A549 (cell line): ENCODE measurements at regions not wholly inside any gene's neighbourhood (a gene's known extent, or its start where the extent isn't known, plus 50 kb on each side); places are given as distances from the start of the nearest gene placed in this dataset.

ENCODE experiments used
- ATAC-seq, 2 experiments: fragments of 200-7000 bp in 1 of 2; fragments of >200 bp in 1 of 2; cut with Nextera tagmentation in 1 of 2; cut with Tn5 transposase in 1 of 2; 3 replicates each; pipeline versions ENCODE4 v1.8.0 to v1.9.1; 2018 to 2020; ENCODE audit warnings: mild to moderate bottlenecking in 1 of 2, moderate library complexity in 1 of 2
- CTCF ChIA-PET: fragments of 300-600 bp; sonication (Branson Sonifier 250); formaldehyde crosslinking; extraction: SDS; loops from one replicate; lab custom pipeline; 2021; ENCODE audit warnings: antibody characterized with exemption, inconsistent platforms; lab: Yijun Ruan, JAX
- POLR2A ChIA-PET: fragments of 350-600 bp; formaldehyde crosslinking; extraction: SDS; loops from one replicate; lab custom pipeline; 2021; ENCODE audit warnings: antibody characterized with exemption, inconsistent platforms; lab: Yijun Ruan, JAX
- DNase-seq, 2 experiments: peaks; one replicate each; pipeline versions ENCODE4 v3.0.0 to v3.0.0-alpha.2; 2011 to 2016; ENCODE audit warnings: low read depth in 1 of 2, low spot score in 1 of 2
- FAIRE-seq: peaks from 2 replicates; lab custom pipeline; 2011; peaks lifted over from hg19 to GRCh38; lab: Jason Lieb, UNC
- H3K27ac ChIP-seq, 2 experiments: fragments of >200 bp; sonication (Bioruptor Twin); formaldehyde crosslinking; 3 replicates each; pipeline ENCODE4 v1.5.1; 2016 to 2017
- H3K4me1 ChIP-seq: fragments of >200 bp; sonication (Bioruptor Twin); formaldehyde crosslinking; 3 replicates; pipeline ENCODE4 v1.6.1; 2016
- H3K4me2 ChIP-seq: fragments of >200 bp; sonication (Bioruptor Twin); formaldehyde crosslinking; 3 replicates; pipeline ENCODE4 v1.6.1; 2016
- H3K4me3 ChIP-seq: fragments of >200 bp; sonication (Bioruptor Twin); formaldehyde crosslinking; 3 replicates; pipeline ENCODE4 v1.5.1; 2016
- H3K9me3 ChIP-seq: fragments of >200 bp; sonication (Bioruptor Twin); formaldehyde crosslinking; 3 replicates; pipeline ENCODE4 v1.6.1; 2016
- CBX2 ChIP-seq: fragments of 200-600 bp; sonication (generic); IDR thresholded peaks from 2 replicates; pipeline ENCODE4 v1.6.1; 2016; ENCODE audit warnings: low read depth, mild to moderate bottlenecking, borderline replicate concordance
- CBX8 ChIP-seq: fragments of 200-600 bp; sonication (generic); IDR thresholded peaks from 2 replicates; pipeline ENCODE4 v1.6.1; 2016
- CEBPB ChIP-seq, 2 experiments: fragments of >200 bp in 1 of 2; sonication (Bioruptor Twin) in 1 of 2; formaldehyde crosslinking in 1 of 2; IDR thresholded peaks; 2 replicates each; pipeline ENCODE4 v1.6.1; 2012 to 2016
- EHMT2 ChIP-seq: fragments of 200-600 bp; sonication (generic); IDR thresholded peaks from 2 replicates; pipeline ENCODE4 v1.6.1; 2016; ENCODE audit warnings: antibody characterized with exemption, low read depth, mild to moderate bottlenecking, moderate library complexity
- FOSB ChIP-seq: fragments of 250-450 bp; sonication (Bioruptor Pico); IDR thresholded peaks from 2 replicates; pipeline ENCODE4 v1.5.0; 2020; ENCODE audit warnings: mild to moderate bottlenecking, moderate library complexity
- HEYL ChIP-seq: fragments of 250-450 bp; sonication (Bioruptor Pico); IDR thresholded peaks from 2 replicates; pipeline ENCODE4 v1.8.0; 2021; ENCODE audit warnings: mild to moderate bottlenecking, moderate library complexity
- HOXA7 ChIP-seq: fragments of 250-450 bp; sonication (Bioruptor Pico); IDR thresholded peaks from 2 replicates; pipeline ENCODE4 v1.5.0; 2020; ENCODE audit warnings: mild to moderate bottlenecking, moderate library complexity
- HOXB13 ChIP-seq: fragments of 250-450 bp; sonication (Bioruptor Pico); IDR thresholded peaks from 2 replicates; pipeline ENCODE4 v1.5.0; 2020; ENCODE audit warnings: low read depth, mild to moderate bottlenecking, moderate library complexity
- KDM1A ChIP-seq: fragments of 200-600 bp; sonication (generic); IDR thresholded peaks from 2 replicates; pipeline ENCODE4 v1.6.1; 2016; ENCODE audit warnings: low read depth, mild to moderate bottlenecking
- MAFK ChIP-seq: fragments of 450-650 bp; IDR thresholded peaks from 2 replicates; pipeline ENCODE4 v1.6.1; 2014; ENCODE audit not compliant: partially characterized antibody
- MAZ ChIP-seq: fragments of 150-350 bp; IDR thresholded peaks from 2 replicates; pipeline ENCODE4 v1.6.1; 2014; ENCODE audit warnings: antibody characterized with exemption, low read depth, low read length, borderline replicate concordance
- MYC ChIP-seq: IDR thresholded peaks from 2 replicates; pipeline ENCODE4 v1.6.1; 2012; ENCODE audit warnings: mild to moderate bottlenecking, inconsistent platforms, low read length, improper control_type of control experiment, borderline replicate concordance
- NFE2L2 ChIP-seq: fragments of 150-350 bp; conservative IDR thresholded peaks from 2 replicates; pipeline ENCODE4 v1.6.1; 2014; ENCODE audit warnings: low read length
- NR3C1 ChIP-seq: fragments of >200 bp; sonication (Bioruptor Twin); formaldehyde crosslinking; IDR thresholded peaks from 3 replicates; pipeline ENCODE4 v1.6.1; 2017
- PBX3 ChIP-seq: IDR thresholded peaks from 2 replicates; pipeline ENCODE4 v1.6.1; 2012
- POLR2AphosphoS2 ChIP-seq: conservative IDR thresholded peaks from 2 replicates; pipeline ENCODE4 v1.6.1; 2012; ENCODE audit warnings: low read length, improper control_type of control experiment, inconsistent platforms
- RARB ChIP-seq: fragments of 250-450 bp; sonication (Bioruptor Pico); IDR thresholded peaks from 2 replicates; pipeline ENCODE4 v1.8.0; 2021; ENCODE audit warnings: mild to moderate bottlenecking, moderate library complexity
- RCOR1 ChIP-seq: fragments of 150-350 bp; IDR thresholded peaks from 2 replicates; pipeline ENCODE4 v1.6.1; 2014; ENCODE audit warnings: antibody characterized with exemption, low read length, low read depth
- RNF2 ChIP-seq: fragments of 200-600 bp; sonication (generic); IDR thresholded peaks from 2 replicates; pipeline ENCODE4 v1.6.1; 2016; ENCODE audit warnings: low read depth, mild to moderate bottlenecking, antibody characterized with exemption, moderate library complexity, borderline replicate concordance
- SREBF2 ChIP-seq: fragments of 450-650 bp; IDR thresholded peaks from 2 replicates; pipeline ENCODE4 v1.6.1; 2014; ENCODE audit warnings: mild to moderate bottlenecking, moderate library complexity
- USF2 ChIP-seq: fragments of 450-650 bp; IDR thresholded peaks from 2 replicates; pipeline ENCODE4 v1.6.1; 2014; ENCODE audit warnings: antibody characterized with exemption
- WGBS: methylation state at CpG from one replicate; pipeline ENCODE4 v1.1.6; 2017; ENCODE audit errors: missing lambda C conversion rate; 5-methylcytosine and 5-hydroxymethylcytosine counted together

- CTCF ChIA-PET: no interaction called here
- no peaks in the 10 kb centered on the region for H3K4me1 ChIP-seq
- no peak for TF ChIP-seq MYC
- no peak for TF ChIP-seq HOXA7 (CRISPR knock-in tag)
- no peak for TF ChIP-seq POLR2AphosphoS2
- TF ChIP-seq SREBF2: no peak
- no peak for TF ChIP-seq FOSB
- TF ChIP-seq CBX2: no peak
- no peak for TF ChIP-seq CEBPB (IDR thresholded peaks at IDR 0.05)
- no peak for TF ChIP-seq HEYL
- no peak for TF ChIP-seq HOXB13 (CRISPR knock-in tag)
- no peak for TF ChIP-seq PBX3
- no peak for TF ChIP-seq KDM1A
- TF ChIP-seq CBX8: no peak
- no peak for TF ChIP-seq RCOR1
- TF ChIP-seq MAZ: no peak
- TF ChIP-seq NFE2L2: no peak
- no peak for TF ChIP-seq RARB
- no peak for TF ChIP-seq RNF2
- TF ChIP-seq NR3C1: no peak
- TF ChIP-seq, all 56 proteins: peak for 0
- H3K9me3 ChIP-seq: peaks cover 1% of the 10 kb centered on the region; the same call in 2 of the 3 replicates
- no peak overlapping the region for H3K4me2 ChIP-seq
- H3K27ac ChIP-seq: no peak overlapping the region
- ATAC-seq: no peak
- 82% methylated on average over 3 of the region's 3 CpGs for WGBS
- no peak for FAIRE-seq
- POLR2A ChIA-PET: no interaction called here
- H3K4me3 ChIP-seq: no peak overlapping the region
- no peak for DNase-seq
Observed at GRCh38 chr1:232404227-232404626, 225.7 kb downstream of the SIPA1L2 start.

GRCh38 chr1:232403017-232403714 lies 226.8 kb downstream of the SIPA1L2 start:
- no peak for TF ChIP-seq EHMT2
- TF ChIP-seq NR3C1: no peak
- TF ChIP-seq FOSB: no peak
- Histone ChIP-seq H3K4me3 (no peak overlapping the region), H3K4me1 (no peaks in the 10 kb centered on the region), H3K27ac (no peak overlapping the region), H3K4me2 (no peak overlapping the region), H3K9me3 (no peaks in the 10 kb centered on the region)
- DNase-seq: no peak
- POLR2A ChIA-PET: no interaction called here
- ATAC-seq: no peak
- CTCF ChIA-PET: no interaction called here
- 94% methylated on average over 9 of the region's 9 CpGs for WGBS
- FAIRE-seq: no peak

GRCh38 chr1:232398823-232399222 lies 231.1 kb downstream of the SIPA1L2 start:
- DNase-seq: no peak
- H3K4me1 ChIP-seq: no peaks in the 10 kb centered on the region
- ChIA-PET POLR2A (no interaction called here), CTCF (no interaction called here)
- 95% methylated on average over 12 of the region's 12 CpGs for WGBS
- no peaks in the 10 kb centered on the region for H3K9me3 ChIP-seq
- H3K4me2 ChIP-seq: no peak overlapping the region
- H3K4me3 ChIP-seq: no peak overlapping the region
- no peak for ATAC-seq
- TF ChIP-seq CBX8: no peak
- no peak for TF ChIP-seq USF2
- no peak for TF ChIP-seq MAFK
- TF ChIP-seq, all 56 proteins: peak for 0
- no peak overlapping the region for H3K27ac ChIP-seq
- FAIRE-seq: no peak
